ENCODE measurements at regions not wholly inside any gene's neighbourhood (a gene's known extent, or its start where the extent isn't known, plus 50 kb on each side); places are given as distances from the start of the nearest gene placed in this dataset.

- DNase-seq = no peak
Measured at GRCh38 chr1:207971331-207972219, 60.6 kb upstream of the CD34 start.

GRCh38 chr1:207970329-207971233 is 59.7 kb upstream of the CD34 start:
- DNase-seq = no peak

DNA sequence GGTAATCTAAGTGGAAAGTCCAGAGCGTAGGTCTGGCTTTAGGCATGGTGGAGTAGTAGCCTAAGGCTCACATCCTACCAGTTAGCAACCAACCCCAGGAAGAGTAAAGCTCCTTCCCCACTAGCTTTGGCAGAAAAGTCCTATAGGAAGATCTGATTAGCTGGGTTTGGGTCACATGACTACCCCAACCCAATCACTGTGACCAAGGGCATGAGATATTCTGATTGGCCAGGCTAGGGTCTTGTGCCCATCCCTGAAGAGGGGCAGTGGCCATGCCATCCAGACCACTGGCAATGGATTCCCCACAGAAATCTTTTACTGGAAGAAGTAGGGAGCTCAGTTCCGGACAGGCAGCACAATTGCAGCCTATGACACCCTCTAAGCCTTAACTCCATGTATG is 58.6 kb upstream of the CD34 start:
- DNase-seq = no peak

DNA sequence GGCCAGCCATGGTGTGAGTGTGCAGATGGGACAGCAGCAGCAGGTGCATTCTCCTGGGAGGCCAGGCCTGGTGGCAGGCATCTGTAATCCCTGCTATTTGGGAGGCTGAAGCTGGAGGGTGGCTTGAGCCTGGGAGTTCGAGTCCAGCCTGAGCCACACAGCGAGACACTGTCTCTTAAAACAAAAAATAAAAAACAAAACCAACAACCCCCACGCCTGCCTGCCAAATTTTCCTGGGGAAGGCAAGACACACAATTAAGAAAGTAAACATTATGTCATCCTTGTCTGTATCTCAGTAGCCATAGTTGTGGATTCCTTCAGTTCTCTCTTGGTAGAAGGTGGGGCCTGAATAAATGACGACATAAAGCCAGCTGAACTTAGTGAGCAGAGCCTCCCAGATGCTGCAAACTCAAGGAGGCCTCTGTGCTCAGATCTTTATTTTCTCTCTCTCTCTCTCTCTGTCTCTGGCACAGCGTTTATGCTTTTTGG is 57.6 kb upstream of the CD34 start:
- no peak for DNase-seq

GRCh38 chr1:207967703-207968102 is 56.8 kb upstream of the CD34 start:
- DNase-seq = no peak

- DNase-seq = no peak
Measured at GRCh38 chr1:207966521-207966920, 55.6 kb upstream of the CD34 start.

GRCh38 chr1:207965392-207966387 is 54.8 kb upstream of the CD34 start:
- no peak for DNase-seq

DNA sequence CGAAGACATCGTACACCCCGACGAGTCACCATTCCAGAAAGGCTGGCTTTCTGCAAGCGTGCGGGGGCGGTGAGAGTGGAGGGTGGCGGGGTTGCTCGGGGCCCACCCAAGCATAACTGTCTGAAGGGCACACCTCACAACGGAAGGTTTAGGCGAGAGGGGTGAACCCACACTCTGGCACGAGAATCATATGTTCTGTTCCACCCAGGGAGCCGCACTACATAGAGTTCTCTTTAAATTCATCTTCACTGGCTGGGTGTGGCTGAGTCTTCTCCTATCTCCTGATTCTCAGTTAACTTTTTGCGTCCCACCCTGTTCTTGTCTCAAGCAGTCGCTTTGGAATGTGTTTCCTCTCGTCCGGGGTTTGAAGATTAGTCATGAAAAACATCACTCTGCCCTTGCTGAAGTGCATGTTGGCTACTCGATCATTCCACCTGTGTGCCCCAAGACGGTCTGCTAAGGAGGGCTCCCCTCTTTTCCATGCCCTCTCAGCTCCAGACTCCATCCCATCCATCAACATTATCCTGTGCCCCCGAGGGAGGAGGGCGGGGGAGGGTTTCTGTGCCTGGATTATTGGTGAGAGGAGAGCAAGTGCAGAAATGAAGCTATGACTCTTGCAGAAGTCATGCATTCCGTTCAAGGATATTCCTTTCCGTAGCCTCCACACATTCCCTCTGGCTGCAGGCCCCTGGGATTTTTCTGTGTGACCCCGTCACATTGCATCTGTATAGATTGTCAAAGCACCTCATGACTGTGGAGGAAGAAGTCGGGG is 53.5 kb upstream of the CD34 start:
- DNase-seq = no peak

- DNase-seq = peak; percentile 75 to 78
Measured at GRCh38 chr1:207963427-207964194, 52.7 kb upstream of the CD34 start.

GRCh38 chr1:207962716-207963426 is 51.9 kb upstream of the CD34 start:
- peak in 1 of 2 experiments; percentile 19 for DNase-seq

Measured in AML-193 (cell line).